Upper lobe of right lung (tissue), 1 donor: ENCODE measurements at regions not wholly inside any gene's neighbourhood (a gene's known extent, or its start where the extent isn't known, plus 50 kb on each side); places are given as distances from the start of the nearest gene placed in this dataset.

Experiments used
- ATAC-seq: fragments of 200-7000 bp; cut with Tn5 transposase; one replicate; pipeline ENCODE4 v1.9.1; 2020; ENCODE audit warnings: mild to moderate bottlenecking, moderate library complexity
- DNase-seq: peaks from one replicate; pipeline ENCODE4 v3.0.0-alpha.2; 2020
- H3K27ac ChIP-seq: fragments of 200-600 bp; one replicate; pipeline ENCODE4 v1.8.0; 2022
- H3K27me3 ChIP-seq: fragments of 200-600 bp; one replicate; pipeline ENCODE4 v1.8.0; 2022; ENCODE audit warnings: mild to moderate bottlenecking
- H3K36me3 ChIP-seq: fragments of 200-600 bp; one replicate; pipeline ENCODE4 v1.8.0; 2022
- H3K4me1 ChIP-seq: fragments of 200-600 bp; one replicate; pipeline ENCODE4 v1.8.0; 2022
- H3K4me3 ChIP-seq: fragments of 200-600 bp; one replicate; pipeline ENCODE4 v1.8.0; 2022; ENCODE audit warnings: mild to moderate bottlenecking
- H3K9me3 ChIP-seq: fragments of 200-600 bp; one replicate; pipeline ENCODE4 v1.8.0; 2022
- CTCF ChIP-seq: fragments of 200-600 bp; IDR thresholded peaks from one replicate; pipeline ENCODE4 v1.8.0; 2022; ENCODE audit warnings: antibody characterized with exemption
- intact Hi-C: fragments of 100-400 bp; cut with DNase I; formaldehyde crosslinking; loops from one replicate; pipeline ENCODE4 v1.11.0; 2022
- donor health status: DM: no; HTN: yes; CAD: no; lungs with severe emphysema.

GRCh38 chr3:167188592-167188991 is 191.5 kb downstream of the ZBBX start:
- DNase-seq (no peak), ATAC-seq (no peak)
- Histone ChIP-seq H3K4me3 (no peak overlapping the region), H3K9me3 (no peaks in the 10 kb centered on the region), H3K27me3 (no peaks in the 10 kb centered on the region), H3K27ac (no peak overlapping the region), H3K36me3 (no peaks in the 10 kb centered on the region), H3K4me1 (no peaks in the 10 kb centered on the region)
- TF ChIP-seq CTCF: no peak
- intact Hi-C loops: no loop called here

GRCh38 chr3:167187221-167187620 is 192.9 kb downstream of the ZBBX start:
- Histone ChIP-seq H3K9me3 (no peaks in the 10 kb centered on the region), H3K4me1 (no peaks in the 10 kb centered on the region), H3K36me3 (no peaks in the 10 kb centered on the region), H3K27ac (no peak overlapping the region), H3K4me3 (no peak overlapping the region), H3K27me3 (no peaks in the 10 kb centered on the region)
- no peak for ATAC-seq
- intact Hi-C loops: no loop called here
- DNase-seq: no peak
- no peak for TF ChIP-seq CTCF

GRCh38 chr3:167184511-167184910 is 195.6 kb downstream of the ZBBX start:
- no peaks in the 10 kb centered on the region for H3K4me1 ChIP-seq
- intact Hi-C loops: no loop called here
- ATAC-seq (no peak), DNase-seq (no peak)
- no peak overlapping the region for H3K4me3 ChIP-seq
- H3K9me3 ChIP-seq: no peaks in the 10 kb centered on the region
- TF ChIP-seq CTCF: no peak
- H3K27ac ChIP-seq: no peak overlapping the region
- no peaks in the 10 kb centered on the region for H3K36me3 ChIP-seq
- H3K27me3 ChIP-seq: no peaks in the 10 kb centered on the region

GRCh38 chr3:167172377-167172776 is 207.7 kb downstream of the ZBBX start:
- Histone ChIP-seq H3K4me3 (no peak overlapping the region), H3K36me3 (no peaks in the 10 kb centered on the region), H3K27ac (no peak overlapping the region), H3K4me1 (no peaks in the 10 kb centered on the region), H3K9me3 (peaks cover 4% of the 10 kb centered on the region), H3K27me3 (no peaks in the 10 kb centered on the region)
- intact Hi-C loops: no loop called here
- ATAC-seq: no peak
- no peak for TF ChIP-seq CTCF
- no peak for DNase-seq

- H3K36me3 ChIP-seq: no peaks in the 10 kb centered on the region
- no peak for TF ChIP-seq CTCF
- DNase-seq: no peak
- no peaks in the 10 kb centered on the region for H3K27me3 ChIP-seq
- H3K9me3 ChIP-seq: no peaks in the 10 kb centered on the region
- no peak overlapping the region for H3K4me3 ChIP-seq
- H3K4me1 ChIP-seq: no peaks in the 10 kb centered on the region
- intact Hi-C loops: no loop called here
- no peak for ATAC-seq
- H3K27ac ChIP-seq: no peak overlapping the region
Observed at GRCh38 chr3:167167491-167167890, 212.6 kb downstream of the ZBBX start.

GRCh38 chr3:167166594-167167253 is 213.4 kb downstream of the ZBBX start:
- no peak overlapping the region for H3K27ac ChIP-seq

More at GRCh38 chr3:167166594-167167253, 213.4 kb downstream of the ZBBX start:
- Histone ChIP-seq H3K36me3 (no peaks in the 10 kb centered on the region), H3K27me3 (no peaks in the 10 kb centered on the region), H3K9me3 (no peaks in the 10 kb centered on the region), H3K4me3 (no peak overlapping the region), H3K4me1 (no peaks in the 10 kb centered on the region)
- intact Hi-C loops: no loop called here
- DNase-seq (no peak), ATAC-seq (no peak)
- TF ChIP-seq CTCF: no peak
